Right forelimb (tissue), 1 donor: ENCODE measurements at regions not wholly inside any gene's neighbourhood (a gene's known extent, or its start where the extent isn't known, plus 50 kb on each side); places are given as distances from the start of the nearest gene placed in this dataset.

Source experiments
- DNase-seq: peaks from one replicate; pipeline ENCODE4 v3.0.0-alpha.2; 2018

GRCh38 chr7:18153183-18153748 is 125.6 kb upstream of the PRPS1L1 start:
- DNase-seq = no peak

- no peak for DNase-seq
These were observed 127.1 kb upstream of the PRPS1L1 start for GRCh38 chr7:18154726-18155125.

GRCh38 chr7:18157233-18157632 is 129.6 kb upstream of the PRPS1L1 start:
- no peak for DNase-seq

- DNase-seq = no peak
These were observed 135.0 kb upstream of the PRPS1L1 start for GRCh38 chr7:18162657-18163056.

GRCh38 chr7:18163091-18163490 is 135.4 kb upstream of the PRPS1L1 start:
- DNase-seq = no peak

GRCh38 chr7:18165166-18165565 is 137.5 kb upstream of the PRPS1L1 start:
- DNase-seq = no peak

- no peak for DNase-seq
These were observed 138.4 kb upstream of the PRPS1L1 start for GRCh38 chr7:18166002-18166401.

- DNase-seq = no peak
These were observed 140.2 kb upstream of the PRPS1L1 start for GRCh38 chr7:18167815-18168214.

- DNase-seq = no peak
These were observed 147.3 kb upstream of the PRPS1L1 start for GRCh38 chr7:18174996-18175395.

- no peak for DNase-seq
These were observed 148.3 kb upstream of the PRPS1L1 start for GRCh38 chr7:18175801-18176450.

GRCh38 chr7:18177129-18177814 is 149.6 kb upstream of the PRPS1L1 start:
- DNase-seq = no peak

GRCh38 chr7:18177815-18178660 is 150.4 kb upstream of the PRPS1L1 start:
- DNase-seq = no peak

- DNase-seq = no peak
These were observed 151.4 kb upstream of the PRPS1L1 start for GRCh38 chr7:18179093-18179492.

- DNase-seq = no peak
These were observed 153.0 kb upstream of the PRPS1L1 start for GRCh38 chr7:18180685-18181084.

GRCh38 chr7:18189500-18190126 is 162.0 kb upstream of the PRPS1L1 start:
- DNase-seq = no peak

GRCh38 chr7:18191341-18191740 is 163.7 kb upstream of the PRPS1L1 start:
- DNase-seq = no peak

GRCh38 chr7:18191862-18192625 is 164.4 kb upstream of the PRPS1L1 start:
- DNase-seq = no peak

- no peak for DNase-seq
These were observed 167.0 kb upstream of the PRPS1L1 start for GRCh38 chr7:18194616-18195015.

GRCh38 chr7:18196638-18197037 is 169.0 kb upstream of the PRPS1L1 start:
- DNase-seq = no peak

GRCh38 chr7:18198868-18199267 is 171.2 kb upstream of the PRPS1L1 start:
- no peak for DNase-seq

GRCh38 chr7:18200266-18200665 is 172.6 kb upstream of the PRPS1L1 start:
- no peak for DNase-seq

- peak; percentile 47 for DNase-seq
These were observed 173.2 kb upstream of the PRPS1L1 start for GRCh38 chr7:18200855-18201254.
